HepG2 (cell line): ENCODE measurements at regions not wholly inside any gene's neighbourhood (a gene's known extent, or its start where the extent isn't known, plus 50 kb on each side); places are given as distances from the start of the nearest gene placed in this dataset.

Experiments
- ATAC-seq: fragments of 200-7000 bp; cut with Tn5 transposase; 3 replicates; pipeline ENCODE4 v1.9.1; 2020; ENCODE audit warnings: mild to moderate bottlenecking, moderate library complexity
- BruUV-seq: library from RNA; stranded (reverse); fragments of 400-500 nt; replicated peaks from 2 replicates; lab custom pipeline; 2021; lab: Mats Ljungman, UMichigan
- CTCF ChIA-PET: fragments of 300-600 bp; formaldehyde crosslinking; extraction: SDS; loops from one replicate; lab custom pipeline; 2021; ENCODE audit warnings: low total read pairs, inconsistent platforms, low intra/inter-chr PET ratio; lab: Yijun Ruan, JAX
- POLR2A ChIA-PET: fragments of 350-600 bp; sonication (Branson Sonifier 250); formaldehyde crosslinking; loops from one replicate; lab custom pipeline; 2020; ENCODE audit warnings: antibody characterized with exemption, inconsistent platforms; lab: Yijun Ruan, JAX
- DNase-seq: peaks from one replicate; pipeline ENCODE4 v3.0.0-alpha.2; 2015; ENCODE audit warnings: low spot score
- FAIRE-seq: peaks from 3 replicates; lab custom pipeline; 2011; peaks lifted over from hg19 to GRCh38; lab: Jason Lieb, UNC
- H2AFZ ChIP-seq: one replicate; pipeline ENCODE4 v1.6.1; 2011; ENCODE audit warnings: low read length, inconsistent platforms
- H3K27ac ChIP-seq: fragments of 300-600 bp; 3 replicates; pipeline ENCODE4 v1.8.0; 2011; ENCODE audit warnings: mixed run types, mild to moderate bottlenecking, mixed read lengths, low read length, inconsistent platforms; ENCODE audit not compliant: insufficient read depth; ENCODE audit errors: extremely low read length
- H3K27me3 ChIP-seq, 2 experiments: fragments of 200-600 bp in 1 of 2; 2 replicates in 1 of 2; 3 replicates in 1 of 2; pipeline versions ENCODE4 v1.6.0 to v1.8.0; 2011; ENCODE audit warnings: low read length in 2 of 2, mild to moderate bottlenecking in 2 of 2, moderate library complexity in 2 of 2, inconsistent platforms in 1 of 2; ENCODE audit not compliant: insufficient read depth in 2 of 2, control insufficient read depth in 1 of 2
- H3K36me3 ChIP-seq, 2 experiments: fragments of 200-600 bp in 1 of 2; replicated peaks in 1 of 2; 2 replicates in 1 of 2; 3 replicates in 1 of 2; pipeline versions ENCODE4 v1.5.1 to v1.8.0; 2011; ENCODE audit warnings: low read length in 2 of 2, inconsistent platforms in 1 of 2; ENCODE audit not compliant: insufficient read depth in 2 of 2, control insufficient read depth in 1 of 2
- H3K4me1 ChIP-seq: 2 replicates; pipeline ENCODE4 v1.5.1; 2012; ENCODE audit warnings: low read length, inconsistent platforms; ENCODE audit not compliant: insufficient read depth
- H3K4me2 ChIP-seq: 2 replicates; pipeline ENCODE4 v1.6.0; 2011; ENCODE audit warnings: low read depth, low read length, inconsistent platforms
- H3K4me3 ChIP-seq, 3 experiments: fragments of 200-600 bp in 1 of 3; sonication (generic), shearing (Covaris generic) in 1 of 3; replicated peaks in 1 of 3; 2 replicates each; pipeline ENCODE4 v1.5.1; 2011 to 2016; ENCODE audit warnings: low read length in 3 of 3, inconsistent platforms in 2 of 3, low read depth in 2 of 3, mild to moderate bottlenecking in 2 of 3, control low read depth in 1 of 3, mixed read lengths in 1 of 3; ENCODE audit not compliant: insufficient read depth in 1 of 3
- H3K79me2 ChIP-seq: one replicate; pipeline ENCODE4 v1.6.1; 2011; ENCODE audit warnings: low read length, inconsistent platforms; ENCODE audit not compliant: insufficient read depth
- H3K9ac ChIP-seq: 2 replicates; pipeline ENCODE4 v1.6.0; 2011; ENCODE audit warnings: mild to moderate bottlenecking, low read depth, low read length, inconsistent platforms; ENCODE audit not compliant: insufficient read depth
- H3K9me3 ChIP-seq: 2 replicates; pipeline ENCODE4 v1.5.1; 2012; ENCODE audit warnings: mild to moderate bottlenecking, low read length
- H4K20me1 ChIP-seq: 2 replicates; pipeline ENCODE4 v1.6.0; 2011; ENCODE audit warnings: inconsistent platforms, mild to moderate bottlenecking, low read length, moderate library complexity; ENCODE audit not compliant: insufficient read depth
- ARID3A ChIP-seq: IDR thresholded peaks from 2 replicates; pipeline ENCODE4 v1.6.1; 2012; ENCODE audit warnings: low read depth, low read length, improper control_type of control experiment
- ARNT ChIP-seq: fragments of 450-650 bp; IDR thresholded peaks from 2 replicates; pipeline ENCODE4 v1.6.1; 2017
- BCLAF1 ChIP-seq: fragments of 450-650 bp; IDR thresholded peaks from 2 replicates; pipeline ENCODE4 v1.6.1; 2017; ENCODE audit warnings: mild to moderate bottlenecking
- DZIP1 ChIP-seq: sonication (generic); formaldehyde crosslinking; IDR thresholded peaks from 2 replicates; pipeline ENCODE4 v1.5.0; 2020; ENCODE audit warnings: mild to moderate bottlenecking, missing genetic modification reagents
- FOXA1 ChIP-seq, 2 experiments: fragments of 450-650 bp in 1 of 2; sonication (generic) in 1 of 2; formaldehyde crosslinking in 1 of 2; IDR thresholded peaks; 2 replicates each; pipeline versions ENCODE4 v1.4.0 to v1.6.1; 2016 to 2020; ENCODE audit warnings: missing genetic modification reagents in 1 of 2
- MED8 ChIP-seq: sonication (generic); formaldehyde crosslinking; IDR thresholded peaks from 2 replicates; pipeline ENCODE4 v1.8.1; 2023; ENCODE audit warnings: mild to moderate bottlenecking, missing genetic modification reagents; ENCODE audit not compliant: insufficient replicate concordance
- NPAS2 ChIP-seq: sonication (generic); formaldehyde crosslinking; IDR thresholded peaks from 2 replicates; pipeline ENCODE4 v1.8.0; 2022; ENCODE audit warnings: mild to moderate bottlenecking, missing genetic modification reagents, borderline replicate concordance
- PATZ1 ChIP-seq: sonication (generic); formaldehyde crosslinking; IDR thresholded peaks from 2 replicates; pipeline ENCODE4 v1.4.0; 2020; ENCODE audit warnings: missing genetic modification reagents
- RAD51 ChIP-seq: fragments of 450-650 bp; IDR thresholded peaks from 2 replicates; pipeline ENCODE4 v1.6.1; 2016; ENCODE audit warnings: borderline replicate concordance
- SMAD9 ChIP-seq: sonication (generic); formaldehyde crosslinking; IDR thresholded peaks from 2 replicates; pipeline ENCODE4 v1.5.1; 2020; ENCODE audit warnings: mild to moderate bottlenecking, missing genetic modification reagents
- SNAI1 ChIP-seq: sonication (generic); formaldehyde crosslinking; IDR thresholded peaks from 2 replicates; pipeline ENCODE4 v1.5.0; 2020; ENCODE audit warnings: mild to moderate bottlenecking, missing genetic modification reagents, borderline replicate concordance
- TRIM24 ChIP-seq: sonication (generic); formaldehyde crosslinking; IDR thresholded peaks from 2 replicates; pipeline ENCODE4 v1.8.0; 2022; ENCODE audit warnings: mild to moderate bottlenecking, missing genetic modification reagents
- YEATS4 ChIP-seq: sonication (generic); formaldehyde crosslinking; IDR thresholded peaks from 2 replicates; pipeline ENCODE4 v1.4.0; 2020; ENCODE audit warnings: missing genetic modification reagents, borderline replicate concordance
- ZNF354B ChIP-seq: sonication (generic); formaldehyde crosslinking; IDR thresholded peaks from 2 replicates; pipeline ENCODE4 v1.8.0; 2022; ENCODE audit warnings: mild to moderate bottlenecking, missing genetic modification reagents
- ZNF644 ChIP-seq: IDR thresholded peaks from 2 replicates; pipeline ENCODE4 v1.6.1; 2016; ENCODE audit warnings: low read depth
- WGBS: methylation state at CpG from one replicate; pipeline ENCODE4 v1.1.6; 2017; ENCODE audit warnings: low lambda C conversion rate; 5-methylcytosine and 5-hydroxymethylcytosine counted together
- in situ Hi-C: cut with HindIII; loops from 2 replicates; pipeline ENCODE4 v1.10.0; 2017; ENCODE audit warnings: low pct_unique_long_range_greater_than_20kb; ENCODE audit not compliant: extremely low pct_ligation_motif_present
- intact Hi-C: fragments of 100-400 bp; cut with micrococcal nuclease; formaldehyde crosslinking; loops from one replicate; pipeline ENCODE4 v1.10.0; 2022; ENCODE audit not compliant: unreplicated experiment

GRCh38 chrX:5549512-5549911, 679.2 kb downstream of the NLGN4X start:
- Histone ChIP-seq H4K20me1 (no peaks in the 10 kb centered on the region), H3K9ac (no peak overlapping the region), H3K27ac (no peak overlapping the region), H3K9me3 (peaks cover 46% of the 10 kb centered on the region), H2AFZ (no peak overlapping the region), H3K4me3 (no peak overlapping the region), H3K4me2 (no peak overlapping the region), H3K27me3 (no peaks in the 10 kb centered on the region), H3K79me2 (no peaks in the 10 kb centered on the region), H3K4me1 (no peaks in the 10 kb centered on the region), H3K36me3 (no peaks in the 10 kb centered on the region)
- no TSS peak for BruUV-seq
- ChIA-PET CTCF (no interaction called here), POLR2A (no interaction called here)
- FAIRE-seq (no peak), DNase-seq (no peak), ATAC-seq (no peak)
- in situ Hi-C loops = no loop called here
- 13% methylated on average over 2 of the region's 2 CpGs for WGBS
- intact Hi-C loops = no loop called here
- TF ChIP-seq BCLAF1 = no peak
- no peak for TF ChIP-seq DZIP1
- TF ChIP-seq ARNT = no peak
- no peak for TF ChIP-seq SMAD9 (CRISPR knock-in tag)
- no peak for TF ChIP-seq NPAS2 (CRISPR knock-in tag)
- TF ChIP-seq RAD51 = no peak
- no peak for TF ChIP-seq ZNF644 (CRISPR knock-in tag)
- TF ChIP-seq YEATS4 (CRISPR knock-in tag) = no peak
- no peak for TF ChIP-seq ARID3A
- no peak for TF ChIP-seq ZNF354B (CRISPR knock-in tag)
- no peak for TF ChIP-seq FOXA1 (IDR thresholded peaks at IDR 0.05)
- no peak for TF ChIP-seq FOXA1 (CRISPR knock-in tag; IDR thresholded peaks at IDR 0.05)
- TF ChIP-seq TRIM24 (CRISPR knock-in tag) = no peak
- TF ChIP-seq SNAI1 (CRISPR knock-in tag) = no peak
- no peak for TF ChIP-seq PATZ1 (CRISPR knock-in tag)
- TF ChIP-seq MED8 (CRISPR knock-in tag) = no peak
